ENCODE measurements at regions not wholly inside any gene's neighbourhood (a gene's known extent, or its start where the extent isn't known, plus 50 kb on each side); places are given as distances from the start of the nearest gene placed in this dataset.

DNA sequence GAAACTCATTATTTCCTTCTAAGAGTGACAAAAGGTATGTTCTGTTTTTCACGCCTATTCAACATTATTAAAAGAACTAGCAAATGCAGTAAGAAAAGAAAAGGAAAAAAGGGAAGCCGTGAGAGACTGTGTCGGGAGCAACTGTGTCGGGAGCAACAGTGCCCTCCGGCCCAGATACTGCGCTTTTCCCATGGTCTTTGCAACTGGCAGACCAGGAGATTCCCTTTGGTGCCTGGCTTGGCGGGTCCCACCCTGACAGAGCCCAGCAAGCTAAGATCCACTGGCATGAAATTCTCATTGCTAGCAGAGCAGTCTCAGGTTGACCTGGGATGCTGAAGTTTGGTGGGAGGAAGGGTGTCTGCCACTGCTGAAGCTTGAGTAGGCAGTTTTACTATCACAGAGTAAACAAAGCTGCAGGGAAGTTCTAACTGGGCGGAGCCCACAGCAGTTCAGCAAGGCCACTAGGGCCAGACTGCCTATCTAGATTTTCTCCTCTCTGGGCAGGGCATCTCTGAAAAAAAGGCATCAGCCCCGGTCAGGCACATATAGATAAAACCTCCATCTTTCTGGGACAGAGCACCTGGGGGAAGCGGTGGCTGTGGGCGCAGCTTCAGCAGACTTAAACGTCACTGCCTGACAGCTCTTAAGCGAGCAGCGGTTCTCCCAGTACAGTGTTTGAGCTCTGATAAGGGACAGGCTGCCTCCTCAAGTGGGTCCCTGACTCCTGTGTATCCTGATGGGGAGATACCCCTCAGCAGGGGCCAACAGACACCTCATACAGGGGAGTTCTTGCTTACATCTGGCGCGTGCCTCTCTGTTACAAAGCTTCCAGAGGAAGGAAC is 1237.4 kb upstream of the CDH18 start:
- Histone ChIP-seq H3K9me3 (ENCODE audit: low read length) (no peaks in the 10 kb centered on the region), H3K36me3 (replicated peaks in 1 of 2; ENCODE audit: control insufficient read depth in 1 of 2, insufficient read depth in 2 of 2, low read length in 2 of 2) (no peaks in the 10 kb centered on the region), H3K4me3 (replicated peaks in 1 of 3; ENCODE audit: insufficient read depth in 1 of 3, low read depth in 2 of 3, low read length in 3 of 3) (no peak overlapping the region), H3K27ac (ENCODE audit: extremely low read length, insufficient read depth, low read length) (no peak overlapping the region), H3K9ac (ENCODE audit: insufficient read depth, low read depth, low read length) (no peak overlapping the region), H4K20me1 (ENCODE audit: insufficient read depth, low read length) (no peaks in the 10 kb centered on the region), H3K79me2 (ENCODE audit: insufficient read depth, low read length) (no peaks in the 10 kb centered on the region), H3K4me1 (ENCODE audit: insufficient read depth, low read length) (no peaks in the 10 kb centered on the region), H3K4me2 (ENCODE audit: low read depth, low read length) (no peak overlapping the region), H3K27me3 (ENCODE audit: control insufficient read depth in 1 of 2, insufficient read depth in 2 of 2, low read length in 2 of 2) (no peaks in the 10 kb centered on the region), H2AFZ (ENCODE audit: low read length) (no peak overlapping the region)
- FAIRE-seq (no peak), DNase-seq (ENCODE audit: low spot score) (peak; percentile 2), ATAC-seq (peak; percentile 86)
- no TSS peak for BruUV-seq (replicated peaks)
- ChIA-PET POLR2A (no interaction called here), CTCF (ENCODE audit: low intra/inter-chr PET ratio, low total read pairs) (no interaction called here)
- in situ Hi-C loops (cut with HindIII; ENCODE audit: extremely low pct_ligation_motif_present, low pct_unique_long_range_greater_than_20kb), result no loop called here
- intact Hi-C loops (cut with micrococcal nuclease; ENCODE audit: unreplicated experiment), result no loop called here
- 19% methylated on average over 11 of the region's 16 CpGs for WGBS (ENCODE audit: low lambda C conversion rate)
- TF ChIP-seq ZNF615 (CRISPR knock-in tag; IDR thresholded peaks at IDR 0.05; ENCODE audit: borderline replicate concordance), result no peak
- TF ChIP-seq, protein P1, sequence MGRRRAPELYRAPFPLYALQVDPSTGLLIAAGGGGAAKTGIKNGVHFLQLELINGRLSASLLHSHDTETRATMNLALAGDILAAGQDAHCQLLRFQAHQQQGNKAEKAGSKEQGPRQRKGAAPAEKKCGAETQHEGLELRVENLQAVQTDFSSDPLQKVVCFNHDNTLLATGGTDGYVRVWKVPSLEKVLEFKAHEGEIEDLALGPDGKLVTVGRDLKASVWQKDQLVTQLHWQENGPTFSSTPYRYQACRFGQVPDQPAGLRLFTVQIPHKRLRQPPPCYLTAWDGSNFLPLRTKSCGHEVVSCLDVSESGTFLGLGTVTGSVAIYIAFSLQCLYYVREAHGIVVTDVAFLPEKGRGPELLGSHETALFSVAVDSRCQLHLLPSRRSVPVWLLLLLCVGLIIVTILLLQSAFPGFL (CRISPR knock-in tag; IDR thresholded peaks at IDR 0.05), result no peak
- TF ChIP-seq, protein P2, sequence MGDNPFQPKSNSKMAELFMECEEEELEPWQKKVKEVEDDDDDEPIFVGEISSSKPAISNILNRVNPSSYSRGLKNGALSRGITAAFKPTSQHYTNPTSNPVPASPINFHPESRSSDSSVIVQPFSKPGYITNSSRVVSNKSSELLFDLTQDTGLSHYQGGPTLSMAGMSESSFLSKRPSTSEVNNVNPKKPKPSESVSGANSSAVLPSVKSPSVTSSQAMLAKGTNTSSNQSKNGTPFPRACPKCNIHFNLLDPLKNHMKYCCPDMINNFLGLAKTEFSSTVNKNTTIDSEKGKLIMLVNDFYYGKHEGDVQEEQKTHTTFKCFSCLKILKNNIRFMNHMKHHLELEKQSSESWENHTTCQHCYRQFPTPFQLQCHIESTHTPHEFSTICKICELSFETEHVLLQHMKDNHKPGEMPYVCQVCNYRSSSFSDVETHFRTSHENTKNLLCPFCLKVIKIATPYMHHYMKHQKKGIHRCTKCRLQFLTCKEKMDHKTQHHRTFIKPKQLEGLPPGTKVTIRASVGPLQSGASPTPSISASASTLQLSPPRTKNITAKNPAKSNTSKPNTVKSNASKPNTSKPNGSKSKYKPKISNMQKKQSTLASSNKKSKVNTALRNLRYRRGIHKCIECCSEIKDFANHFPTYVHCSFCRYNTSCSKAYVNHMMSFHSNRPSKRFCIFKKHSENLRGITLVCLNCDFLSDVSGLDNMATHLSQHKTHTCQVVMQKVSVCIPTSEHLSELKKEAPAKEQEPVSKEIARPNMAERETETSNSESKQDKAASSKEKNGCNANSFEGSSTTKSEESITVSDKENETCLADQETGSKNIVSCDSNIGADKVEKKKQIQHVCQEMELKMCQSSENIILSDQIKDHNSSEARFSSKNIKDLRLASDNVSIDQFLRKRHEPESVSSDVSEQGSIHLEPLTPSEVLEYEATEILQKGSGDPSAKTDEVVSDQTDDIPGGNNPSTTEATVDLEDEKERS (CRISPR knock-in tag; IDR thresholded peaks at IDR 0.05), result no peak
- TF ChIP-seq ZNF121 (CRISPR knock-in tag; IDR thresholded peaks at IDR 0.05), result no peak
- TF ChIP-seq DMAP1 (CRISPR knock-in tag; IDR thresholded peaks at IDR 0.05), result no peak
- no peak for TF ChIP-seq DPF2 (CRISPR knock-in tag; IDR thresholded peaks at IDR 0.05; ENCODE audit: borderline replicate concordance, low read depth)
- TF ChIP-seq, protein P3, sequence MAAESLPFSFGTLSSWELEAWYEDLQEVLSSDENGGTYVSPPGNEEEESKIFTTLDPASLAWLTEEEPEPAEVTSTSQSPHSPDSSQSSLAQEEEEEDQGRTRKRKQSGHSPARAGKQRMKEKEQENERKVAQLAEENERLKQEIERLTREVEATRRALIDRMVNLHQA (CRISPR knock-in tag; IDR thresholded peaks at IDR 0.05), result no peak
- TF ChIP-seq, protein P4, sequence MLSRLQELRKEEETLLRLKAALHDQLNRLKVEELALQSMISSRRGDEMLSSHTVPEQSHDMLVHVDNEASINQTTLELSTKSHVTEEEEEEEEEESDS (CRISPR knock-in tag; IDR thresholded peaks at IDR 0.05; ENCODE audit: borderline replicate concordance), result no peak
- TF ChIP-seq, protein P5, sequence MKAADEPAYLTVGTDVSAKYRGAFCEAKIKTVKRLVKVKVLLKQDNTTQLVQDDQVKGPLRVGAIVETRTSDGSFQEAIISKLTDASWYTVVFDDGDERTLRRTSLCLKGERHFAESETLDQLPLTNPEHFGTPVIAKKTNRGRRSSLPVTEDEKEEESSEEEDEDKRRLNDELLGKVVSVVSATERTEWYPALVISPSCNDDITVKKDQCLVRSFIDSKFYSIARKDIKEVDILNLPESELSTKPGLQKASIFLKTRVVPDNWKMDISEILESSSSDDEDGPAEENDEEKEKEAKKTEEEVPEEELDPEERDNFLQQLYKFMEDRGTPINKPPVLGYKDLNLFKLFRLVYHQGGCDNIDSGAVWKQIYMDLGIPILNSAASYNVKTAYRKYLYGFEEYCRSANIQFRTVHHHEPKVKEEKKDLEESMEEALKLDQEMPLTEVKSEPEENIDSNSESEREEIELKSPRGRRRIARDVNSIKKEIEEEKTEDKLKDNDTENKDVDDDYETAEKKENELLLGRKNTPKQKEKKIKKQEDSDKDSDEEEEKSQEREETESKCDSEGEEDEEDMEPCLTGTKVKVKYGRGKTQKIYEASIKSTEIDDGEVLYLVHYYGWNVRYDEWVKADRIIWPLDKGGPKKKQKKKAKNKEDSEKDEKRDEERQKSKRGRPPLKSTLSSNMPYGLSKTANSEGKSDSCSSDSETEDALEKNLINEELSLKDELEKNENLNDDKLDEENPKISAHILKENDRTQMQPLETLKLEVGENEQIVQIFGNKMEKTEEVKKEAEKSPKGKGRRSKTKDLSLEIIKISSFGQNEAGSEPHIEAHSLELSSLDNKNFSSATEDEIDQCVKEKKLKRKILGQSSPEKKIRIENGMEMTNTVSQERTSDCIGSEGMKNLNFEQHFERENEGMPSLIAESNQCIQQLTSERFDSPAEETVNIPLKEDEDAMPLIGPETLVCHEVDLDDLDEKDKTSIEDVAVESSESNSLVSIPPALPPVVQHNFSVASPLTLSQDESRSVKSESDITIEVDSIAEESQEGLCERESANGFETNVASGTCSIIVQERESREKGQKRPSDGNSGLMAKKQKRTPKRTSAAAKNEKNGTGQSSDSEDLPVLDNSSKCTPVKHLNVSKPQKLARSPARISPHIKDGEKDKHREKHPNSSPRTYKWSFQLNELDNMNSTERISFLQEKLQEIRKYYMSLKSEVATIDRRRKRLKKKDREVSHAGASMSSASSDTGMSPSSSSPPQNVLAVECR (CRISPR knock-in tag; IDR thresholded peaks at IDR 0.05; ENCODE audit: borderline replicate concordance), result no peak
- TF ChIP-seq ZNF776 (CRISPR knock-in tag; IDR thresholded peaks at IDR 0.05), result no peak
- TF ChIP-seq POLR2AphosphoS5 (IDR thresholded peaks at IDR 0.05; ENCODE audit: low read depth, low read length), result no peak
- no peak for TF ChIP-seq REL (CRISPR knock-in tag; conservative IDR thresholded peaks at IDR 0.05)
- TF ChIP-seq, protein P6, sequence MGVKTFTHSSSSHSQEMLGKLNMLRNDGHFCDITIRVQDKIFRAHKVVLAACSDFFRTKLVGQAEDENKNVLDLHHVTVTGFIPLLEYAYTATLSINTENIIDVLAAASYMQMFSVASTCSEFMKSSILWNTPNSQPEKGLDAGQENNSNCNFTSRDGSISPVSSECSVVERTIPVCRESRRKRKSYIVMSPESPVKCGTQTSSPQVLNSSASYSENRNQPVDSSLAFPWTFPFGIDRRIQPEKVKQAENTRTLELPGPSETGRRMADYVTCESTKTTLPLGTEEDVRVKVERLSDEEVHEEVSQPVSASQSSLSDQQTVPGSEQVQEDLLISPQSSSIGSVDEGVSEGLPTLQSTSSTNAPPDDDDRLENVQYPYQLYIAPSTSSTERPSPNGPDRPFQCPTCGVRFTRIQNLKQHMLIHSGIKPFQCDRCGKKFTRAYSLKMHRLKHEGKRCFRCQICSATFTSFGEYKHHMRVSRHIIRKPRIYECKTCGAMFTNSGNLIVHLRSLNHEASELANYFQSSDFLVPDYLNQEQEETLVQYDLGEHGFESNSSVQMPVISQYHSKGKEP (CRISPR knock-in tag; IDR thresholded peaks at IDR 0.05), result no peak
